CD8-positive, alpha-beta memory T cell (primary cell): ENCODE measurements at regions not wholly inside any gene's neighbourhood (a gene's known extent, or its start where the extent isn't known, plus 50 kb on each side); places are given as distances from the start of the nearest gene placed in this dataset.

Source experiments
- CTCF ChIA-PET: fragments of 350-600 bp; sonication (Branson Sonifier 250); formaldehyde crosslinking; loops from one replicate; lab custom pipeline; 2021; ENCODE audit warnings: antibody characterized with exemption; lab: Charles Lee
- POLR2A ChIA-PET: fragments of 350-600 bp; sonication (Branson Sonifier 250); formaldehyde crosslinking; loops from one replicate; lab custom pipeline; 2021; ENCODE audit warnings: antibody characterized with exemption; lab: Charles Lee
- DNase-seq, 5 donors: peaks; one replicate each; pipeline versions ENCODE4 v3.0.0 to v3.0.0-alpha.2; 2020 to 2022; ENCODE audit warnings: mixed read lengths in 1 of 5
- H3K27ac ChIP-seq: one replicate; pipeline ENCODE4 v1.7.0; 2013; ENCODE audit warnings: low read depth, mild to moderate bottlenecking, low read length, moderate library complexity
- H3K27me3 ChIP-seq: 2 replicates; pipeline ENCODE4 v1.7.0; 2013; ENCODE audit warnings: low read length, mild to moderate bottlenecking; ENCODE audit not compliant: insufficient read depth, poor library complexity, severe bottlenecking
- H3K36me3 ChIP-seq: 2 replicates; pipeline ENCODE4 v1.7.0; 2013; ENCODE audit warnings: mild to moderate bottlenecking, low read length, moderate library complexity; ENCODE audit not compliant: insufficient read depth
- H3K4me1 ChIP-seq: 2 replicates; pipeline ENCODE4 v1.7.0; 2013; ENCODE audit warnings: mild to moderate bottlenecking, low read length, moderate library complexity; ENCODE audit not compliant: insufficient read depth
- H3K4me3 ChIP-seq: 2 replicates; pipeline ENCODE4 v1.7.0; 2013; ENCODE audit warnings: mild to moderate bottlenecking, low read length
- H3K9me3 ChIP-seq: 2 replicates; pipeline ENCODE4 v1.7.0; 2013; ENCODE audit warnings: mild to moderate bottlenecking, low read length
- H3K27ac Mint-ChIP-seq, 8 donors: one replicate each; pipeline ENCODE4 v1.8.0; 2020 to 2021; ENCODE audit warnings: mixed read lengths in 8 of 8, mild to moderate bottlenecking in 6 of 8, inconsistent platforms in 3 of 8, moderate library complexity in 3 of 8
- H3K27me3 Mint-ChIP-seq, 2 donors: one replicate each; pipeline ENCODE4 v1.8.0; 2020 to 2021; ENCODE audit warnings: mixed read lengths in 2 of 2, mild to moderate bottlenecking in 1 of 2, moderate library complexity in 1 of 2
- H3K36me3 Mint-ChIP-seq, 3 donors: one replicate each; pipeline ENCODE4 v1.8.0; 2020 to 2021; ENCODE audit warnings: mixed read lengths in 3 of 3, inconsistent platforms in 1 of 3, mild to moderate bottlenecking in 1 of 3
- H3K4me1 Mint-ChIP-seq, 3 donors: one replicate each; pipeline ENCODE4 v1.8.0; 2020 to 2021; ENCODE audit warnings: mixed read lengths in 3 of 3, inconsistent platforms in 1 of 3, mild to moderate bottlenecking in 1 of 3
- H3K4me3 Mint-ChIP-seq, 7 donors: one replicate each; pipeline ENCODE4 v1.8.0; 2020 to 2021; ENCODE audit warnings: mixed read lengths in 7 of 7, mild to moderate bottlenecking in 6 of 7, moderate library complexity in 4 of 7, inconsistent platforms in 2 of 7
- H3K9me3 Mint-ChIP-seq, 5 donors: one replicate each; pipeline ENCODE4 v1.8.0; 2020 to 2022; ENCODE audit warnings: mixed read lengths in 5 of 5, mild to moderate bottlenecking in 3 of 5, moderate library complexity in 2 of 5, inconsistent platforms in 1 of 5

DNA sequence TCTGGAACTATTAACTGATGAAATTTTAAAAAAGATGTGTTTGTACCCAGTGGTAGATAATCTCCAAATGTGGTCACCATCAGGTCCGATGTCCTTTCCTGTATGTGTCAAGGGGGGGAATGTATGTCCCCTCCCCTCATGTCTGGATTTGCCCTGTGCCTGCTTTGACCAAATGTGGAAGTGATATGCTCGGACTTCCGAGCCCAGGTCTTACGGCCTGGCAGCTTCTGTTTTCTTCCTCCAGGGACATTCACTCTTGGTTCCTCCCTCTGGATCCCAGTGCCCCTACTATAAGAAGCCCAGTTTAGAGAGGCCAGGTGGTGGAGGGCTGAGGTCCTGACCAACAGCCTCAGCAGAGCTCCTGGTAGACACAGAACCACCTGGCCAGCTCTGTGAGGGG lies 75.5 kb downstream of the CCR1 start:
- Histone ChIP-seq H3K27me3 (no peaks in the 10 kb centered on the region), H3K4me3 (no peak overlapping the region), H3K9me3 (no peaks in the 10 kb centered on the region), H3K27ac (no peak overlapping the region), H3K4me1 (peaks cover 13% of the 10 kb centered on the region), H3K36me3 (no peaks in the 10 kb centered on the region)
- Mint-ChIP-seq H3K36me3 (no peaks in the 10 kb centered on the region), H3K27ac (no peak overlapping the region), H3K4me1 (peaks cover 19 to 23% (median 22%) of the 10 kb centered on the region in 3 donors), H3K9me3 (no peaks in the 10 kb centered on the region), H3K4me3 (no peak overlapping the region), H3K27me3 (peaks cover 0 to 2% of the 10 kb centered on the region in 2 donors)
- no peak for DNase-seq
- POLR2A ChIA-PET = no interaction called here
- CTCF ChIA-PET = no interaction called here

DNA sequence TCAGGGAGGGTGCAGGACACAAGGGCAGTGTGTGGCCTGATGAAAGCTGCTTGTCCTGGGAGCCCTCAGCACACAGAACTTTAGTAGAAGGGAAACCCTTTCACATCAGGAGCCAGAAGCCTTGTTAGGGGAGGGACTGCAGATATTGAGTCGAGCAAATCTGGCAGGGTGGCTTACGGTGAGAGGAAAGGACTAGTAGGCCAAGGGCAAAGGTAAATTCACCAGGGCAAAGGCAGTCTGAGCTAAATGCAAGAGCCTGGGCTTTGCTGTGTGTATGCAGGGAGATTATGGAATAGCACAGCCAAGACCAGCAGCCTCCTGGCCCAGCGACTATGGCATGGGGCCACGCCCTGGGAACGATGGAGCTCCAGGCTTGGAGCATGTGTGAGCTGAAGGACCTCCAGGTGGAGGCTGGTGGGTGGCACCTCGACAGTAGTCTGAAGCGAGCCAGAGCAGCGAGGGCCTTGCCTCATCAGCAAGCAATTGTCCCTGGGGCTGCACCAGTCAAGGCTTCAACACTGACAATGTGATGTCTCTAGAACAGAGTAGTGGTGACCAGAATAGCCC lies 76.1 kb downstream of the CCR1 start:
- no peaks in the 10 kb centered on the region for H3K36me3 ChIP-seq
- H3K4me3 ChIP-seq = no peak overlapping the region
- peaks cover 19 to 23% (median 22%) of the 10 kb centered on the region in 3 donors for H3K4me1 Mint-ChIP-seq
- H3K4me3 Mint-ChIP-seq = no peak overlapping the region
- peaks cover 0 to 2% of the 10 kb centered on the region in 2 donors for H3K27me3 Mint-ChIP-seq
- ChIA-PET POLR2A (no interaction called here), CTCF (no interaction called here)
- no peaks in the 10 kb centered on the region for H3K9me3 ChIP-seq
- H3K27ac Mint-ChIP-seq = no peak overlapping the region
- peaks cover 13% of the 10 kb centered on the region for H3K4me1 ChIP-seq
- H3K27ac ChIP-seq = no peak overlapping the region
- no peaks in the 10 kb centered on the region for H3K36me3 Mint-ChIP-seq
- H3K9me3 Mint-ChIP-seq = no peaks in the 10 kb centered on the region
- H3K27me3 ChIP-seq = no peaks in the 10 kb centered on the region
- no peak for DNase-seq

DNA sequence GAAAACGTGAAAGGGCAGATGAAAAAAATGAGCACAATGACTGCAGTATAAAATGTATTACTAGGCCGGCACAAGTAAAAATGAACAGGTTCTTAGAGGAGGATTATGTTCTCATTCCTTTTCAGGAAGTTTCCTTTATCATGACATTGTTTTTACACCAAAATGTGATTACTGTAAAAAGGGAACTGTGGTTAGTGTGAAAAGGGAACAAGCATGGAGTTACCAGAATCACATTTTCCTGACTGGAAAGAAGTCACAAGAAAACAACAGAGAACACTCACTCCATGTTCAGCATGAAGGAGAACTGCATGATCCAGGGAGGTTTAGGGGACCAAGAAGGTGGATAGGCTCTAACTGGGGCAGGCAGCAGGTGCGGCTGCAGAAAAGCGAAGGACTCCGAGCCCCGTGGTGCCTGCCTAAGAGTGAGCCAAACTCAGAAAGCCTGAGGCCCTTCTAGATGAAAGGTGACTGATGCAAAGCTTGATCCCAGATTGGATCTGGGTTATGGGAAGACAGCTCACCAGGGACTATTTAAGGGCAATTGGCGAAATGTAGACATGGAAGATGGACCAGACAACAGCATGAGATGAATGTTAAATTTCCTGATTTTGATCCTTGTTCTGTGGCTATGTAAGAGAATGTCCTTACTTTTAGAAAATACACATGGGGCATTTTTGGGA lies 77.3 kb downstream of the CCR1 start:
- Mint-ChIP-seq H3K4me3 (no peak overlapping the region), H3K9me3 (no peaks in the 10 kb centered on the region), H3K27me3 (peaks cover 0 to 2% of the 10 kb centered on the region in 2 donors), H3K4me1 (peaks cover 19 to 23% (median 22%) of the 10 kb centered on the region in 3 donors), H3K36me3 (no peaks in the 10 kb centered on the region), H3K27ac (peak overlapping the region in 2 of 8 donors; percentile 4 to 66)
- Histone ChIP-seq H3K36me3 (no peaks in the 10 kb centered on the region), H3K4me3 (no peak overlapping the region), H3K4me1 (peaks cover 13% of the 10 kb centered on the region), H3K27me3 (no peaks in the 10 kb centered on the region), H3K9me3 (no peaks in the 10 kb centered on the region), H3K27ac (no peak overlapping the region)
- ChIA-PET CTCF (no interaction called here), POLR2A (no interaction called here)
- DNase-seq = no peak

DNA sequence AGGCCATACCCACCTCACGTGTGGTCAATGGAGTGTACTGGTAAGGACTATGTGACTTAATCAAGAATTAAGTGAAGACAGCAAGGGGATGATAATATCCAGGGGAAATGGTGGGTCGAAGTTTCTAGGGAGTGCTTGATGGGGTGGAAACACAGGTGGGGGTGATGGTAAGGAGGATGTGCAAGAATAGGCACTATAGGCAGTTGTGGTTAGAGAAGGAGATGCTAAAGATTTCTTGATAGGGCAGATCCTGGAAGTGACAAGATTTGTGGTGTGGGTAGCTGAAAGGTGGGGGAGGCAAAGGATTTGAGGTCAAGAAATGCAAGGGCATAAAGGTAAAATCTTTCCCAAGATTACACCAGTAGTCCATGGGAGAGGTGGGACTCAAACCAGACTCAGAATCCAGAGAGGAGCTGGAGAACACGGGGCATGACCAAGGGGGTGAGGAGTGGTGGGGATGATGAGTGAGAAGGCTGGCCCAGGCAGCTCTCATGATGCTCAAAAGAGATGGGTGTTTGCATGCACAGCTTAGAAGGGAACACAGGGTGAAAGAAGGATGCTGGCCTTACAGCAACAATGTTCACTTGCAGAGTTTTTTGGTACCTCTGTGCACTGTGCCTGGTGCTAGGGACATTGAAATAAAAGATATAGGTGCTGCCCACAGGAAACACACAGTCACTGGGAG lies 78.4 kb downstream of the CCR1 start:
- H3K4me1 Mint-ChIP-seq = peaks cover 19 to 23% (median 22%) of the 10 kb centered on the region in 3 donors
- Histone ChIP-seq H3K27me3 (no peaks in the 10 kb centered on the region), H3K4me1 (peaks cover 13% of the 10 kb centered on the region), H3K9me3 (no peaks in the 10 kb centered on the region), H3K4me3 (no peak overlapping the region), H3K27ac (no peak overlapping the region), H3K36me3 (no peaks in the 10 kb centered on the region)
- H3K36me3 Mint-ChIP-seq = no peaks in the 10 kb centered on the region
- ChIA-PET CTCF (no interaction called here), POLR2A (no interaction called here)
- peak overlapping the region in 5 of 8 donors; percentile 1 to 88 (median 52) for H3K27ac Mint-ChIP-seq
- H3K4me3 Mint-ChIP-seq = peak overlapping the region in 4 of 7 donors; percentile 0 to 47 (median 11)
- DNase-seq = no peak
- peaks cover 0 to 2% of the 10 kb centered on the region in 2 donors for H3K27me3 Mint-ChIP-seq
- H3K9me3 Mint-ChIP-seq = no peaks in the 10 kb centered on the region

DNA sequence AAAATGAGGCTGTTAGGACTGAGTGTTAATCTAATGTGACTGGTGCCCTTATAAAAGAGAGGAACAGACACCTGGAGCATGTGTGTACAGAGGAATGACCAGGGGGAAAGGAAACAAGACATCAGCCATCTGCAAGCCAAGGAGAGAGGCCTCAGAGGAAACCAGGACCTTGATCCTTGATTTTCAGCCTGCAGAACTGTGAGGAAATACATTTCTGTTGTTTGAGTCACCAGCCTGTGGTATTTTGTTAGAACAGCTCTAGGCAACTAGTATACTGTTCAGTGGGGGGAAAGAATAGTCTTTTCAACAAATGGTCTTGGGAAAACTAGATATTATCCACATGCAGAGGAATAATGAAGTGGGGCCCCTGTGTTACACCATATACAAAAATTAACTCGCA lies 80.6 kb downstream of the CCR1 start:
- CTCF ChIA-PET = no interaction called here
- peaks cover 13% of the 10 kb centered on the region for H3K4me1 ChIP-seq

DNA sequence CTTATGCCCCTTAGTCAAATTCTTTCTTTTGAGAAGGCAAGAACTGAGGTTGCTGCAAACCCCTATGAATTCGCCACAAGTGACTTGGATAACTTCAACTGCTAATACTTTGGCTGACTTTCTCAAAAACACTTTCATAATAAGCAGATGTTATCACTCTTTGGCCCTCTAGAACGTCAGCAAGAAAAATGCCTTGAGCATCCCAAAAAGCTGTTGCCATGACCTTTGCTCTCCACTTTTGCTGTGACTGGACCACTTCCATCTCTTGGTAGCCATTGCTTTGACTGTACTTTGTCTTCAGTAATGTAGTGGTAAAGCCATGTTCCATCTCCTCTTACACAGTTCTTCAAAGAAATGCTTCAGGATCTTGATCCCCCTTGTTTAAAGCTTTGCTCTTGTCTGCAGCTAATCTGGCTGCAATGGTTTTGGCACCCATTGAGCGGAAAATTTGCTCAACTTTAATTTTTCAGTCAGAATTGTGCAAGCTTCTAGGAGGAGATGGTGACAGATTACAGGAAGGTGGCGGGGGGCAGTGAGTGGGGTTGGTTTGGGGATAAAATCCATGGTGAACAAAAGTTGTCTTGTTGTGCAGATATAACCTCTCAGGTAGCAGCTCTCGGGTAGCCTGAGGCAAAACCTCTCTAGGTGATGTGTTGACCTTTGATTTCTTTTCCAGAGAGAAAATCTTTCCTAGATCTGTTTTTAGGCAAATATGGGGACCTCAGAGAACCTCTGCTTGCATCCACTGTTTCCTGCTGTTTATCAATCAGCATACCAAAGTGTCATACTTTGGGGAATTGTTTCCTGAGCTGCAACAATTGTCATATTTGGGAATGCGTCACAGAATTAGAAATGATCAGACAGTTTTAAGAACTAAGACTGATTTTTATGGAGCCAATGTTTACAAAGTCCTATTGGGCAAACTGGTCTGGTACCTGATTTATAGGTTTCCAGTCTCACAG lies 83.6 kb downstream of the CCR1 start:
- H3K36me3 Mint-ChIP-seq = peaks cover 0 to 5% (median 2%) of the 10 kb centered on the region in 3 donors
- no peaks in the 10 kb centered on the region for H3K27me3 ChIP-seq
- peaks cover 2 to 11% of the 10 kb centered on the region in 2 donors for H3K27me3 Mint-ChIP-seq
- H3K4me3 ChIP-seq = no peak overlapping the region
- ChIA-PET CTCF (interaction anchor here (0.8 to 1.3 kb wide), 2 partner anchors 22 to 24 kb away, joined by 3 read pairs; no protein-coding TSS in a partner anchor), POLR2A (no interaction called here)
- H3K4me1 ChIP-seq = peaks cover 4% of the 10 kb centered on the region
- peak overlapping the region in 1 of 8 donors; percentile 12 for H3K27ac Mint-ChIP-seq
- no peaks in the 10 kb centered on the region for H3K9me3 ChIP-seq
- H3K4me1 Mint-ChIP-seq = peaks cover 7 to 10% (median 10%) of the 10 kb centered on the region in 3 donors
- no peak for DNase-seq
- H3K9me3 Mint-ChIP-seq = no peaks in the 10 kb centered on the region
- no peak overlapping the region for H3K4me3 Mint-ChIP-seq
- no peak overlapping the region for H3K27ac ChIP-seq
- no peaks in the 10 kb centered on the region for H3K36me3 ChIP-seq

More for the DNA sequence above, 80.6 kb downstream of the CCR1 start:
- H3K27me3 Mint-ChIP-seq = peaks cover 0 to 2% of the 10 kb centered on the region in 2 donors
- H3K4me3 Mint-ChIP-seq = no peak overlapping the region
- no peaks in the 10 kb centered on the region for H3K36me3 Mint-ChIP-seq
- no peaks in the 10 kb centered on the region for H3K9me3 Mint-ChIP-seq
- POLR2A ChIA-PET = no interaction called here
- no peaks in the 10 kb centered on the region for H3K9me3 ChIP-seq
- H3K27ac ChIP-seq = no peak overlapping the region
- no peak for DNase-seq
- H3K4me3 ChIP-seq = no peak overlapping the region
- H3K27me3 ChIP-seq = no peaks in the 10 kb centered on the region
- peaks cover 19 to 23% (median 22%) of the 10 kb centered on the region in 3 donors for H3K4me1 Mint-ChIP-seq
- no peaks in the 10 kb centered on the region for H3K36me3 ChIP-seq
- H3K27ac Mint-ChIP-seq = no peak overlapping the region

DNA sequence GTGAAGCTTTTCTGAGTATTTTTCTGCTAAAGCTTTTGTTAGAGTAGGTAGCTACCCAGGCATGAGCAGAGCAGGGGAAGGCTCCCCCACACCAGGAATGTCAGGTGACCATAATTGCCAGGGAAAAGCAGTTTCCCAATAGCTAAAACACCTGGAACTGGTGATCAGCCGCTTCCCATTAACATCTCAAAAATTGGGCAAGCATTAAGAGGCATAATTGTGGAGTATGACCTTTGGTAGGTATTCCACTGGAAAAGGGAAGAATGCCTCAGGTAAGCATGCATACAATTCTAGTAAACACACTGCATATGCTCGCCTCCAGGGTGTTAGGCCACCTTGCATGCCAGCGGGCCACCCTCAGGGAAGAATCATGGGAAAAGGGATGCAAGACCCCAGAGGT lies 84.5 kb downstream of the CCR1 start:
- no peaks in the 10 kb centered on the region for H3K9me3 ChIP-seq
- POLR2A ChIA-PET = no interaction called here
- H3K36me3 Mint-ChIP-seq = peaks cover 0 to 5% (median 2%) of the 10 kb centered on the region in 3 donors
- no peak overlapping the region for H3K27ac ChIP-seq
- DNase-seq = no peak
- H3K27me3 Mint-ChIP-seq = peaks cover 2 to 11% of the 10 kb centered on the region in 2 donors
- H3K4me1 ChIP-seq = no peaks in the 10 kb centered on the region
- peaks cover 0 to 2% (median 1%) of the 10 kb centered on the region in 3 donors for H3K4me1 Mint-ChIP-seq
- no peak overlapping the region for H3K27ac Mint-ChIP-seq
- no peaks in the 10 kb centered on the region for H3K9me3 Mint-ChIP-seq
- H3K27me3 ChIP-seq = no peaks in the 10 kb centered on the region
- CTCF ChIA-PET = interaction anchor here (1.3 kb wide), 1 partner anchor 22 kb away, joined by 3 read pairs; no protein-coding TSS in a partner anchor
- no peak overlapping the region for H3K4me3 Mint-ChIP-seq
- H3K4me3 ChIP-seq = no peak overlapping the region
- H3K36me3 ChIP-seq = no peaks in the 10 kb centered on the region
